Fibroblast of lung (primary cell): ENCODE measurements at regions not wholly inside any gene's neighbourhood (a gene's known extent, or its start where the extent isn't known, plus 50 kb on each side); places are given as distances from the start of the nearest gene placed in this dataset.

ENCODE experiments used
- DNase-seq, 2 donors: peaks; one replicate each; pipeline versions ENCODE4 v3.0.0 to v3.0.0-alpha.2; 2010; ENCODE audit warnings: low read depth in 2 of 2
- H2AFZ ChIP-seq: 2 replicates; pipeline ENCODE4 v1.5.1; 2012; ENCODE audit warnings: low read length, control low read depth, inconsistent platforms
- H3K27ac ChIP-seq: 2 replicates; pipeline ENCODE4 v1.5.1; 2011; ENCODE audit warnings: low read length, control low read depth; ENCODE audit not compliant: insufficient read depth
- H3K27me3 ChIP-seq: 2 replicates; pipeline ENCODE4 v1.5.1; 2011; ENCODE audit warnings: mild to moderate bottlenecking, low read length; ENCODE audit not compliant: control insufficient read depth, insufficient read depth
- H3K36me3 ChIP-seq: 2 replicates; pipeline ENCODE4 v1.5.1; 2011; ENCODE audit warnings: low read length; ENCODE audit not compliant: control insufficient read depth, insufficient read depth
- H3K4me1 ChIP-seq: 2 replicates; pipeline ENCODE4 v1.5.1; 2011; ENCODE audit warnings: low read length; ENCODE audit not compliant: control insufficient read depth, insufficient read depth; ENCODE audit errors: extremely low read depth
- H3K4me2 ChIP-seq: 2 replicates; pipeline ENCODE4 v1.5.1; 2011; ENCODE audit warnings: low read length, control low read depth; ENCODE audit not compliant: insufficient read depth; ENCODE audit errors: extremely low read depth
- H3K4me3 ChIP-seq, 4 experiments: fragments of 200-600 bp in 1 of 4; sonication (generic) in 1 of 4; replicated peaks in 1 of 4; 2 replicates each; pipeline ENCODE4 v1.5.1; 2011 to 2016; ENCODE audit warnings: low read length in 4 of 4, low read depth in 3 of 4, mild to moderate bottlenecking in 3 of 4, control low read depth in 2 of 4, inconsistent platforms in 1 of 4, mixed read lengths in 1 of 4; ENCODE audit not compliant: insufficient read depth in 1 of 4; ENCODE audit errors: control extremely low read depth in 1 of 4
- H3K79me2 ChIP-seq: 2 replicates; pipeline ENCODE4 v1.5.1; 2012; ENCODE audit warnings: mild to moderate bottlenecking, low read length, inconsistent platforms; ENCODE audit not compliant: control insufficient read depth, insufficient read depth
- H3K9ac ChIP-seq: 2 replicates; pipeline ENCODE4 v1.5.1; 2011; ENCODE audit warnings: mild to moderate bottlenecking, low read length, control low read depth; ENCODE audit not compliant: insufficient read depth
- H3K9me3 ChIP-seq: 2 replicates; pipeline ENCODE4 v1.5.1; 2012; ENCODE audit warnings: low read depth, low read length; ENCODE audit not compliant: control insufficient read depth, insufficient read depth
- H4K20me1 ChIP-seq: 2 replicates; pipeline ENCODE4 v1.5.1; 2011; ENCODE audit warnings: low read length; ENCODE audit not compliant: control insufficient read depth, insufficient read depth; ENCODE audit errors: extremely low read depth
- EZH2 ChIP-seq: IDR thresholded peaks from 2 replicates; pipeline ENCODE4 v1.5.1; 2012; ENCODE audit warnings: low read length, control low read depth, mild to moderate bottlenecking; ENCODE audit errors: missing control alignments
- TF ChIP-seq, protein P1 (sequence below), 2 donors: IDR thresholded peaks in 1 of 2; conservative IDR thresholded peaks in 1 of 2; 1 replicate in 1 of 2; 2 replicates in 1 of 2; pipeline ENCODE4 v1.5.1; 2011 to 2012; ENCODE audit warnings: low read length in 2 of 2, control low read depth in 1 of 2, inconsistent platforms in 1 of 2, low read depth in 1 of 2, mild to moderate bottlenecking in 1 of 2

- Histone ChIP-seq H2AFZ (no peak overlapping the region), H3K4me3 (no peak overlapping the region), H4K20me1 (no peaks in the 10 kb centered on the region), H3K27me3 (peaks cover 2% of the 10 kb centered on the region), H3K79me2 (no peaks in the 10 kb centered on the region), H3K4me1 (no peaks in the 10 kb centered on the region), H3K9ac (no peak overlapping the region), H3K36me3 (no peaks in the 10 kb centered on the region), H3K27ac (no peak overlapping the region), H3K9me3 (no peaks in the 10 kb centered on the region), H3K4me2 (no peak overlapping the region)
- TF ChIP-seq EZH2: no peak
- TF ChIP-seq, protein P1, sequence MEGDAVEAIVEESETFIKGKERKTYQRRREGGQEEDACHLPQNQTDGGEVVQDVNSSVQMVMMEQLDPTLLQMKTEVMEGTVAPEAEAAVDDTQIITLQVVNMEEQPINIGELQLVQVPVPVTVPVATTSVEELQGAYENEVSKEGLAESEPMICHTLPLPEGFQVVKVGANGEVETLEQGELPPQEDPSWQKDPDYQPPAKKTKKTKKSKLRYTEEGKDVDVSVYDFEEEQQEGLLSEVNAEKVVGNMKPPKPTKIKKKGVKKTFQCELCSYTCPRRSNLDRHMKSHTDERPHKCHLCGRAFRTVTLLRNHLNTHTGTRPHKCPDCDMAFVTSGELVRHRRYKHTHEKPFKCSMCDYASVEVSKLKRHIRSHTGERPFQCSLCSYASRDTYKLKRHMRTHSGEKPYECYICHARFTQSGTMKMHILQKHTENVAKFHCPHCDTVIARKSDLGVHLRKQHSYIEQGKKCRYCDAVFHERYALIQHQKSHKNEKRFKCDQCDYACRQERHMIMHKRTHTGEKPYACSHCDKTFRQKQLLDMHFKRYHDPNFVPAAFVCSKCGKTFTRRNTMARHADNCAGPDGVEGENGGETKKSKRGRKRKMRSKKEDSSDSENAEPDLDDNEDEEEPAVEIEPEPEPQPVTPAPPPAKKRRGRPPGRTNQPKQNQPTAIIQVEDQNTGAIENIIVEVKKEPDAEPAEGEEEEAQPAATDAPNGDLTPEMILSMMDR (conservative IDR thresholded peaks at IDR 0.05 in 1 of 2, IDR thresholded peaks at IDR 0.05 in 1 of 2; ENCODE audit: low read depth in 1 of 2, low read length in 2 of 2): no peak
- DNase-seq: no peak
These were observed 210.1 kb downstream of the TFAP2C start for GRCh38 chr20:56839222-56839621.

DNA sequence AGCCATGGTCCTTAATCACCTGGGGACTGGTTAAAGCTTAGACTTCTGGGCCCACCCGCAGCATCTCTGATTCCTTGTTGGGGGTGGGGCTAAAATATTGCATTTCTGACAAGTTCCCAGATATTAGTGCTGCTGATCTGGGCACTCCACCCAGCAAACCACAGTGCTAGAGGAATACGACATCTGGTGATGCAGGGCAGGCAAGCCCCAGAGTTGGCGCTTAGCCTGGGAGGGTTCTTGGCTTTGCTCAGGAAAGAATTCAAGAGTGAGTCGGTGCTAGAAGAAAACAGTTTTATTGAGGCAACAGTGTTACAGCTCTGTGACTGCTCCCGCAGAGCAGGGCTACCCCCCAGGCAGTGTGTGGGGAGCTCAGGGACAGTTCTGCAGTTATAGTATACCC lies 210.7 kb downstream of the TFAP2C start:
- TF ChIP-seq, protein P1 (conservative IDR thresholded peaks at IDR 0.05 in 1 of 2, IDR thresholded peaks at IDR 0.05 in 1 of 2; ENCODE audit: low read depth in 1 of 2, low read length in 2 of 2): no peak
- TF ChIP-seq EZH2: no peak
- H3K4me1 ChIP-seq: no peaks in the 10 kb centered on the region
- H2AFZ ChIP-seq: no peak overlapping the region
- H3K36me3 ChIP-seq: no peaks in the 10 kb centered on the region
- no peak overlapping the region for H3K27ac ChIP-seq
- no peaks in the 10 kb centered on the region for H3K9me3 ChIP-seq
- H3K9ac ChIP-seq: no peak overlapping the region
- H3K27me3 ChIP-seq: peaks cover 2% of the 10 kb centered on the region
- no peak for DNase-seq
- H3K79me2 ChIP-seq: no peaks in the 10 kb centered on the region
- no peak overlapping the region for H3K4me3 ChIP-seq
- no peak overlapping the region for H3K4me2 ChIP-seq
- no peaks in the 10 kb centered on the region for H4K20me1 ChIP-seq

- TF ChIP-seq, protein P1 (conservative IDR thresholded peaks at IDR 0.05 in 1 of 2, IDR thresholded peaks at IDR 0.05 in 1 of 2; ENCODE audit: low read depth in 1 of 2, low read length in 2 of 2): no peak
- TF ChIP-seq EZH2: no peak
- Histone ChIP-seq H3K9me3 (no peaks in the 10 kb centered on the region), H3K27me3 (peaks cover 2% of the 10 kb centered on the region), H3K27ac (no peak overlapping the region), H3K9ac (no peak overlapping the region), H3K4me3 (no peak overlapping the region), H4K20me1 (no peaks in the 10 kb centered on the region), H3K36me3 (no peaks in the 10 kb centered on the region), H3K79me2 (no peaks in the 10 kb centered on the region), H2AFZ (no peak overlapping the region), H3K4me1 (no peaks in the 10 kb centered on the region), H3K4me2 (no peak overlapping the region)
- no peak for DNase-seq
These were observed 211.7 kb downstream of the TFAP2C start for GRCh38 chr20:56840716-56841261.
